Vagina (tissue), 2 donors: ENCODE measurements at regions not wholly inside any gene's neighbourhood (a gene's known extent, or its start where the extent isn't known, plus 50 kb on each side); places are given as distances from the start of the nearest gene placed in this dataset.

Experiments used
- DNase-seq, 2 donors: peaks; one replicate each; pipeline ENCODE4 v3.0.0-alpha.2; 2017; ENCODE audit errors: extremely low spot score in 2 of 2
- H3K27ac ChIP-seq: fragments of 200-600 bp; sonication (generic); one replicate; pipeline ENCODE4 v1.5.1; 2019
- H3K27me3 ChIP-seq: fragments of 200-600 bp; sonication (generic); one replicate; pipeline ENCODE4 v1.5.1; 2019
- H3K36me3 ChIP-seq, 2 donors: fragments of 200-600 bp; sonication (generic); one replicate each; pipeline ENCODE4 v1.5.1; 2017 to 2019
- H3K4me1 ChIP-seq: fragments of 200-600 bp; sonication (generic); one replicate; pipeline ENCODE4 v1.5.1; 2019
- H3K4me3 ChIP-seq, 2 donors: fragments of 200-600 bp; sonication (generic); 1 replicate in 1 of 2; 2 replicates in 1 of 2; pipeline ENCODE4 v1.5.1; 2016 to 2019
- H3K9me3 ChIP-seq: fragments of 200-600 bp; sonication (generic); one replicate; pipeline ENCODE4 v1.5.1; 2019
- CTCF ChIP-seq, 3 experiments: fragments of 450-650 bp in 2 of 3; fragments of 200-600 bp in 1 of 3; sonication (generic) in 1 of 3; IDR thresholded peaks; one replicate each; pipeline ENCODE4 v1.5.1; 2017 to 2019; ENCODE audit warnings: antibody characterized with exemption in 3 of 3, mild to moderate bottlenecking in 2 of 3, moderate library complexity in 2 of 3
- POLR2A ChIP-seq, 2 donors: fragments of 450-650 bp; IDR thresholded peaks; one replicate each; pipeline ENCODE4 v1.6.1; 2017; ENCODE audit warnings: antibody characterized with exemption in 2 of 2, mild to moderate bottlenecking in 2 of 2, moderate library complexity in 2 of 2
- POLR2AphosphoS5 ChIP-seq, 2 donors: sonication (generic); formaldehyde crosslinking; IDR thresholded peaks; one replicate each; pipeline ENCODE4 v1.9.0; 2017; ENCODE audit warnings: antibody characterized with exemption in 2 of 2, mild to moderate bottlenecking in 2 of 2, low read depth in 1 of 2; ENCODE audit not compliant: insufficient read depth in 1 of 2
- intact Hi-C: fragments of 100-400 bp; cut with DNase I; formaldehyde crosslinking; loops from one replicate; pipeline ENCODE4 v1.15.1; 2023

- no peaks in the 10 kb centered on the region for H3K36me3 ChIP-seq
- H3K4me3 ChIP-seq: no peak overlapping the region
- H3K4me1 ChIP-seq: peaks cover 22% of the 10 kb centered on the region
- no peaks in the 10 kb centered on the region for H3K9me3 ChIP-seq
- TF ChIP-seq POLR2AphosphoS5 (IDR thresholded peaks at IDR 0.05; ENCODE audit: insufficient read depth in 1 of 2, low read depth in 1 of 2): no peak
- no peak for TF ChIP-seq CTCF (IDR thresholded peaks at IDR 0.05)
- TF ChIP-seq POLR2A (IDR thresholded peaks at IDR 0.05): no peak
- intact Hi-C loops: no loop called here
- no peaks in the 10 kb centered on the region for H3K27me3 ChIP-seq
- H3K27ac ChIP-seq: no peak overlapping the region
- DNase-seq: no peak
Measured at GRCh38 chr2:8479298-8479697, 202.6 kb upstream of the ID2 start.

- H3K4me3 ChIP-seq: no peak overlapping the region
- TF ChIP-seq POLR2AphosphoS5 (IDR thresholded peaks at IDR 0.05; ENCODE audit: insufficient read depth in 1 of 2, low read depth in 1 of 2) (no peak), CTCF (IDR thresholded peaks at IDR 0.05) (no peak), POLR2A (IDR thresholded peaks at IDR 0.05) (no peak)
- no peaks in the 10 kb centered on the region for H3K9me3 ChIP-seq
- peaks cover 13% of the 10 kb centered on the region for H3K4me1 ChIP-seq
- H3K27me3 ChIP-seq: no peaks in the 10 kb centered on the region
- H3K27ac ChIP-seq: no peak overlapping the region
- H3K36me3 ChIP-seq: no peaks in the 10 kb centered on the region
- no peak for DNase-seq
- intact Hi-C loops: no loop called here
Measured at GRCh38 chr2:8480915-8481314, 200.9 kb upstream of the ID2 start.

- intact Hi-C loops: no loop called here
- H3K27ac ChIP-seq: no peak overlapping the region
- H3K9me3 ChIP-seq: no peaks in the 10 kb centered on the region
- TF ChIP-seq POLR2AphosphoS5 (IDR thresholded peaks at IDR 0.05; ENCODE audit: insufficient read depth in 1 of 2, low read depth in 1 of 2) (no peak), CTCF (IDR thresholded peaks at IDR 0.05) (no peak), POLR2A (IDR thresholded peaks at IDR 0.05) (no peak)
- H3K27me3 ChIP-seq: no peaks in the 10 kb centered on the region
- H3K4me3 ChIP-seq: no peak overlapping the region
- no peaks in the 10 kb centered on the region for H3K36me3 ChIP-seq
- no peak for DNase-seq
- peaks cover 13% of the 10 kb centered on the region for H3K4me1 ChIP-seq
Measured at GRCh38 chr2:8481463-8482009, 200.3 kb upstream of the ID2 start.

GRCh38 chr2:8482432-8482831 is 199.4 kb upstream of the ID2 start:
- DNase-seq: no peak
- Histone ChIP-seq H3K27ac (no peak overlapping the region), H3K9me3 (no peaks in the 10 kb centered on the region), H3K4me3 (no peak overlapping the region), H3K4me1 (peaks cover 9% of the 10 kb centered on the region), H3K36me3 (no peaks in the 10 kb centered on the region), H3K27me3 (no peaks in the 10 kb centered on the region)
- intact Hi-C loops: no loop called here
- no peak for TF ChIP-seq POLR2AphosphoS5 (IDR thresholded peaks at IDR 0.05; ENCODE audit: insufficient read depth in 1 of 2, low read depth in 1 of 2)
- TF ChIP-seq CTCF (IDR thresholded peaks at IDR 0.05): no peak
- no peak for TF ChIP-seq POLR2A (IDR thresholded peaks at IDR 0.05)

GRCh38 chr2:8484502-8485283 is 197.2 kb upstream of the ID2 start:
- Histone ChIP-seq H3K36me3 (no peaks in the 10 kb centered on the region), H3K9me3 (no peaks in the 10 kb centered on the region), H3K27ac (no peak overlapping the region), H3K4me3 (no peak overlapping the region), H3K27me3 (no peaks in the 10 kb centered on the region), H3K4me1 (peaks cover 9% of the 10 kb centered on the region)
- no peak for DNase-seq
- intact Hi-C loops: no loop called here
- TF ChIP-seq POLR2AphosphoS5 (IDR thresholded peaks at IDR 0.05; ENCODE audit: insufficient read depth in 1 of 2, low read depth in 1 of 2) (no peak), POLR2A (IDR thresholded peaks at IDR 0.05) (no peak), CTCF (IDR thresholded peaks at IDR 0.05) (no peak)
